Vagina (tissue), 2 donors: ENCODE measurements at regions not wholly inside any gene's neighbourhood (a gene's known extent, or its start where the extent isn't known, plus 50 kb on each side); places are given as distances from the start of the nearest gene placed in this dataset.

Experiments used
- DNase-seq, 2 donors: peaks; one replicate each; pipeline ENCODE4 v3.0.0-alpha.2; 2017; ENCODE audit errors: extremely low spot score in 2 of 2
- H3K27ac ChIP-seq: fragments of 200-600 bp; sonication (generic); one replicate; pipeline ENCODE4 v1.5.1; 2019
- H3K27me3 ChIP-seq: fragments of 200-600 bp; sonication (generic); one replicate; pipeline ENCODE4 v1.5.1; 2019
- H3K36me3 ChIP-seq, 2 donors: fragments of 200-600 bp; sonication (generic); one replicate each; pipeline ENCODE4 v1.5.1; 2017 to 2019
- H3K4me1 ChIP-seq: fragments of 200-600 bp; sonication (generic); one replicate; pipeline ENCODE4 v1.5.1; 2019
- H3K4me3 ChIP-seq, 2 donors: fragments of 200-600 bp; sonication (generic); 1 replicate in 1 of 2; 2 replicates in 1 of 2; pipeline ENCODE4 v1.5.1; 2016 to 2019
- H3K9me3 ChIP-seq: fragments of 200-600 bp; sonication (generic); one replicate; pipeline ENCODE4 v1.5.1; 2019
- CTCF ChIP-seq, 3 experiments: fragments of 450-650 bp in 2 of 3; fragments of 200-600 bp in 1 of 3; sonication (generic) in 1 of 3; IDR thresholded peaks; one replicate each; pipeline ENCODE4 v1.5.1; 2017 to 2019; ENCODE audit warnings: antibody characterized with exemption in 3 of 3, mild to moderate bottlenecking in 2 of 3, moderate library complexity in 2 of 3
- POLR2A ChIP-seq, 2 donors: fragments of 450-650 bp; IDR thresholded peaks; one replicate each; pipeline ENCODE4 v1.6.1; 2017; ENCODE audit warnings: antibody characterized with exemption in 2 of 2, mild to moderate bottlenecking in 2 of 2, moderate library complexity in 2 of 2
- POLR2AphosphoS5 ChIP-seq, 2 donors: sonication (generic); formaldehyde crosslinking; IDR thresholded peaks; one replicate each; pipeline ENCODE4 v1.9.0; 2017; ENCODE audit warnings: antibody characterized with exemption in 2 of 2, mild to moderate bottlenecking in 2 of 2, low read depth in 1 of 2; ENCODE audit not compliant: insufficient read depth in 1 of 2
- intact Hi-C: fragments of 100-400 bp; cut with DNase I; formaldehyde crosslinking; loops from one replicate; pipeline ENCODE4 v1.15.1; 2023

DNA sequence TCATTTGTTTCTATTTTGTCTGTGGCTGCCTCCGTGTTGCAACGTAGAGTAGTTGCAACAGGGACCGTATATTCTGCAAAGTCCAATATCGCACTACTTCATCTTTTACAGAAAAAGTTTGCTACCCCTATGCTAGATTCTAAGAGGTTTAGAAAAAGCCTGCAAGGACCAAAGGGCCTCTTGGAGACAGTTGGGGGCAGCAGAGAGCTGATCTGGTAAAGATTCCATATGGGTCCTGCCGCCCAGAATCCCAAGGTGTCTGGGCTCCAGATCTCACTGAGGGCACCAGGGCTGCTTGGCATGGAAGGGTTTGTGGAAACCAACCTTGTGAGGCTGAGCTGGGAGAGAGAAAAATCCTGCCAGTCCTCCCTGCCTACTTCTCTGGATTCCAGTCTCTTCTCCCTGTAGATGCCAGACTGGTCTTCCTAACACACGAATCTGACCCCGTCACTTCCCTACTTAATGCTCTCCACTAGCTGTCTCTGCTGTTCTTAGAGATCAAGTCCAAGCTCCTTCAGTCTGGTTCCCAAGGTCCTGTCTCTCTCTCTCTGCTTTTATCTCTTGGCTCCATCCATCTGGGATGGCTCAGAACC is 74.6 kb downstream of the GLRX5 start:
- Histone ChIP-seq H3K36me3 (no peaks in the 10 kb centered on the region), H3K27ac (no peak overlapping the region), H3K9me3 (no peaks in the 10 kb centered on the region), H3K4me3 (no peak overlapping the region), H3K4me1 (no peaks in the 10 kb centered on the region), H3K27me3 (no peaks in the 10 kb centered on the region)
- intact Hi-C loops, result no loop called here
- no peak for TF ChIP-seq POLR2A (IDR thresholded peaks at IDR 0.05)
- peak in 1 of 3 experiments; percentile 32 for TF ChIP-seq CTCF (IDR thresholded peaks at IDR 0.05)
- DNase-seq, result no peak

DNA sequence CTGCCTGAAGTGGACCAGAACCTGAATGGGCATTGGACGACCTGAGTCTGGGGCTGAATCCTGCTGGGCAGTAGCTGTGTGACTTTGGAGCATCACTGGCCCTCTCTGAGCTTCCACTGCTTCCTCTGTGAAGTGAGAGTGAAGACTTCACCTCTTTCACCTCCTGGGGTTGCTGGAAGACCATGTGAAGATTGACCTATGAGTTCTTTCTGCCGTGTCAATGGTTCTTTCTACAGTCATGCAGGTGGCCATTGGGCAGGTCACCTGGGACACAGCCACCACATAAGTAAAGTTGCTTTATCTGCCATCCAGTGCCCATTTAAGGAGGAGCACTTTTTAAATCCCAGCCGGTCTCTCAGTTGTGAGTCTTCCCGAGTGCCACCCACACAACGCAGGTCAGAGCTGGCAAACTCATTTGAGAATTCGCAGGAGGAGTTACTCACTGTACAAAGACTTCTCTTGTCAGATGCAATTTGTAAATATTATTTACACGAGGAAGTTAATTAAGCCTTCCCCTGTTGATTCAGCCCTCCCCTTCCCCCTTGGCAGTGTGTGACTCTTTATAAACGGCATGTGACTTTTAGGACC is 74.8 kb upstream of the TCL1B start:
- intact Hi-C loops, result no loop called here
- H3K27me3 ChIP-seq, result no peaks in the 10 kb centered on the region

DNA sequence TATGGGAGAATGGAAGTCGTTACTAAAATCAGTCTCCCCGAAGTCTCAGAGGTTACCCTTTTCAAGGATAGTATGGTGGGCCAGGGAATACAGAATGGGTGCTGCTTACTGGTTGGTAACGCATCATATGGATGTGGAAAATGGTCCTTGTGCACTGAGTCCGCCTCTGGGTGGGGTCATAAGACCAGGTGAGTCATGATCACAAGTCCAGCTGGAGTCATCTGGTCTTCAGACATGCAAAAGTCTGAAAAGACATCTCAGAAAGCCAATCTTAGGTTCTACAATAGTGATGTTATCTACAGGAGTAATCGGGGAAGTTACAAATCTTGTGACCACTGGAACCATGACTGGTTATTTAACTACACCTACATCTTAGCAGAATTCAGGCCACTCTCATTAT is 71.9 kb upstream of the TCL1B start:
- H3K27ac ChIP-seq, result no peak overlapping the region
- H3K27me3 ChIP-seq, result no peaks in the 10 kb centered on the region
- no peak for DNase-seq
- no peak overlapping the region for H3K4me3 ChIP-seq
- H3K36me3 ChIP-seq, result no peaks in the 10 kb centered on the region
- no peaks in the 10 kb centered on the region for H3K9me3 ChIP-seq
- TF ChIP-seq POLR2AphosphoS5 (IDR thresholded peaks at IDR 0.05; ENCODE audit: insufficient read depth in 1 of 2, low read depth in 1 of 2) (no peak), CTCF (IDR thresholded peaks at IDR 0.05) (no peak), POLR2A (IDR thresholded peaks at IDR 0.05) (no peak)
- intact Hi-C loops, result no loop called here
- no peaks in the 10 kb centered on the region for H3K4me1 ChIP-seq

More for the DNA sequence above, 74.8 kb upstream of the TCL1B start:
- Histone ChIP-seq H3K27ac (no peak overlapping the region), H3K9me3 (no peaks in the 10 kb centered on the region), H3K4me1 (no peaks in the 10 kb centered on the region), H3K4me3 (no peak overlapping the region), H3K36me3 (no peaks in the 10 kb centered on the region)
- no peak for DNase-seq
- TF ChIP-seq POLR2AphosphoS5 (IDR thresholded peaks at IDR 0.05; ENCODE audit: insufficient read depth in 1 of 2, low read depth in 1 of 2) (no peak), CTCF (IDR thresholded peaks at IDR 0.05) (no peak), POLR2A (IDR thresholded peaks at IDR 0.05) (no peak)

- Histone ChIP-seq H3K9me3 (no peaks in the 10 kb centered on the region), H3K27me3 (no peaks in the 10 kb centered on the region), H3K36me3 (no peaks in the 10 kb centered on the region), H3K4me1 (no peaks in the 10 kb centered on the region), H3K4me3 (no peak overlapping the region), H3K27ac (no peak overlapping the region)
- intact Hi-C loops, result no loop called here
- DNase-seq, result no peak
- TF ChIP-seq POLR2A (IDR thresholded peaks at IDR 0.05), result no peak
- no peak for TF ChIP-seq POLR2AphosphoS5 (IDR thresholded peaks at IDR 0.05; ENCODE audit: insufficient read depth in 1 of 2, low read depth in 1 of 2)
Measured at GRCh38 chr14:95616745-95617144, 69.5 kb upstream of the TCL1B start.

DNA sequence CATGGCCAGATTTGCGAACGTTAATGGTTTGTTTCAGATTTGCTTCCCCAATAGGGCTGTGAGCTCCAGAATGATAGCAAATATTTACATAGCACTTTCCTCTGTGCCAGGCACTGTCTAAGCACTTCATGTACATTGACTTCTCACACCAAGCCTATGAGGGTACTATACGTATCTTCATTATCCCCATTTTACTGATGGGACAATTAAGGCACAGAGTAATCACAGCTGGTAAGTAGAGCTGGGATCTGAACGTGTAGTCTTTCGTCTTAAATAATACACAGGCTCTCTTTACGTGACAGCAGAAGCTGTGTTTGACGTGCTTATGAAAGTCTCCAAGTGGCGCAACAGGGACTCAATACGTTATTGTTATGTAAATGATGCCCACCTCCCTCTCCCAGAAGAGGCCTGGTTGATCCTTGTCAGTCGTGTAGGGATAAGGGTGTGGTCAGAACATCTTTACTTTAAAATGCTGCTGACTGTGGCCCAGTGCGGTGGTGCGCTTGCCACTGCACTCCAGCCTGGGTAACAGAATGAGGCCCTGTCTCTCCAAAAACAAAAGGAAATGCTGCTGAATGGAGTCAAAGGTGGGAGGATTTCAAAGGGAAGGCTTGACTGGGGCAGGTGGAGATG is 66.3 kb upstream of the TCL1B start:
- Histone ChIP-seq H3K4me3 (no peak overlapping the region), H3K27ac (no peak overlapping the region), H3K27me3 (no peaks in the 10 kb centered on the region), H3K4me1 (no peaks in the 10 kb centered on the region), H3K9me3 (no peaks in the 10 kb centered on the region), H3K36me3 (no peaks in the 10 kb centered on the region)
- DNase-seq, result no peak
- no peak for TF ChIP-seq CTCF (IDR thresholded peaks at IDR 0.05)
- no peak for TF ChIP-seq POLR2A (IDR thresholded peaks at IDR 0.05)
- TF ChIP-seq POLR2AphosphoS5 (IDR thresholded peaks at IDR 0.05; ENCODE audit: insufficient read depth in 1 of 2, low read depth in 1 of 2), result no peak
- intact Hi-C loops, result no loop called here
